ENCODE measurements at regions not wholly inside any gene's neighbourhood (a gene's known extent, or its start where the extent isn't known, plus 50 kb on each side); places are given as distances from the start of the nearest gene placed in this dataset.

GRCh38 chr12:88944397-88944796 is 364.1 kb upstream of the KITLG start:
- no peaks in the 10 kb centered on the region for H3K9me3 Mint-ChIP-seq (ENCODE audit: unreplicated experiment)
- no peak for DNase-seq (ENCODE audit: extremely low spot score, unreplicated experiment)
- H3K27me3 Mint-ChIP-seq (ENCODE audit: unreplicated experiment) = peaks cover 2% of the 10 kb centered on the region
- H3K36me3 Mint-ChIP-seq (ENCODE audit: unreplicated experiment) = no peaks in the 10 kb centered on the region
- H3K4me1 Mint-ChIP-seq (ENCODE audit: unreplicated experiment) = no peaks in the 10 kb centered on the region
- no peak for TF ChIP-seq CTCF (IDR thresholded peaks at IDR 0.05)
- H3K4me3 Mint-ChIP-seq (ENCODE audit: unreplicated experiment) = no peak overlapping the region
- H3K27ac Mint-ChIP-seq (ENCODE audit: unreplicated experiment) = no peak overlapping the region

GRCh38 chr12:88940854-88941253 is 360.6 kb upstream of the KITLG start:
- no peaks in the 10 kb centered on the region for H3K4me1 Mint-ChIP-seq (ENCODE audit: unreplicated experiment)
- TF ChIP-seq CTCF (IDR thresholded peaks at IDR 0.05) = no peak
- H3K36me3 Mint-ChIP-seq (ENCODE audit: unreplicated experiment) = no peaks in the 10 kb centered on the region
- H3K27me3 Mint-ChIP-seq (ENCODE audit: unreplicated experiment) = peaks cover 2% of the 10 kb centered on the region
- H3K27ac Mint-ChIP-seq (ENCODE audit: unreplicated experiment) = no peak overlapping the region
- DNase-seq (ENCODE audit: extremely low spot score, unreplicated experiment) = no peak
- no peak overlapping the region for H3K4me3 Mint-ChIP-seq (ENCODE audit: unreplicated experiment)
- no peaks in the 10 kb centered on the region for H3K9me3 Mint-ChIP-seq (ENCODE audit: unreplicated experiment)

- no peaks in the 10 kb centered on the region for H3K36me3 Mint-ChIP-seq (ENCODE audit: unreplicated experiment)
- no peaks in the 10 kb centered on the region for H3K27me3 Mint-ChIP-seq (ENCODE audit: unreplicated experiment)
- no peak overlapping the region for H3K27ac Mint-ChIP-seq (ENCODE audit: unreplicated experiment)
- no peaks in the 10 kb centered on the region for H3K4me1 Mint-ChIP-seq (ENCODE audit: unreplicated experiment)
- H3K9me3 Mint-ChIP-seq (ENCODE audit: unreplicated experiment) = no peaks in the 10 kb centered on the region
- no peak for TF ChIP-seq CTCF (IDR thresholded peaks at IDR 0.05)
- H3K4me3 Mint-ChIP-seq (ENCODE audit: unreplicated experiment) = no peak overlapping the region
- no peak for DNase-seq (ENCODE audit: extremely low spot score, unreplicated experiment)
These were observed 355.6 kb upstream of the KITLG start for GRCh38 chr12:88935856-88936255.

GRCh38 chr12:88934163-88934747 is 354.0 kb upstream of the KITLG start:
- no peaks in the 10 kb centered on the region for H3K4me1 Mint-ChIP-seq (ENCODE audit: unreplicated experiment)
- no peaks in the 10 kb centered on the region for H3K27me3 Mint-ChIP-seq (ENCODE audit: unreplicated experiment)
- no peaks in the 10 kb centered on the region for H3K9me3 Mint-ChIP-seq (ENCODE audit: unreplicated experiment)
- no peaks in the 10 kb centered on the region for H3K36me3 Mint-ChIP-seq (ENCODE audit: unreplicated experiment)
- H3K4me3 Mint-ChIP-seq (ENCODE audit: unreplicated experiment) = no peak overlapping the region
- TF ChIP-seq CTCF (IDR thresholded peaks at IDR 0.05) = no peak
- DNase-seq (ENCODE audit: extremely low spot score, unreplicated experiment) = no peak
- no peak overlapping the region for H3K27ac Mint-ChIP-seq (ENCODE audit: unreplicated experiment)

GRCh38 chr12:88932457-88932856 is 352.2 kb upstream of the KITLG start:
- no peaks in the 10 kb centered on the region for H3K9me3 Mint-ChIP-seq (ENCODE audit: unreplicated experiment)
- DNase-seq (ENCODE audit: extremely low spot score, unreplicated experiment) = no peak
- H3K27me3 Mint-ChIP-seq (ENCODE audit: unreplicated experiment) = no peaks in the 10 kb centered on the region
- no peaks in the 10 kb centered on the region for H3K4me1 Mint-ChIP-seq (ENCODE audit: unreplicated experiment)
- H3K4me3 Mint-ChIP-seq (ENCODE audit: unreplicated experiment) = no peak overlapping the region
- H3K27ac Mint-ChIP-seq (ENCODE audit: unreplicated experiment) = no peak overlapping the region
- TF ChIP-seq CTCF (IDR thresholded peaks at IDR 0.05) = no peak
- no peaks in the 10 kb centered on the region for H3K36me3 Mint-ChIP-seq (ENCODE audit: unreplicated experiment)
